ENCODE measurements at regions not wholly inside any gene's neighbourhood (a gene's known extent, or its start where the extent isn't known, plus 50 kb on each side); places are given as distances from the start of the nearest gene placed in this dataset.

- TF ChIP-seq, protein P1, sequence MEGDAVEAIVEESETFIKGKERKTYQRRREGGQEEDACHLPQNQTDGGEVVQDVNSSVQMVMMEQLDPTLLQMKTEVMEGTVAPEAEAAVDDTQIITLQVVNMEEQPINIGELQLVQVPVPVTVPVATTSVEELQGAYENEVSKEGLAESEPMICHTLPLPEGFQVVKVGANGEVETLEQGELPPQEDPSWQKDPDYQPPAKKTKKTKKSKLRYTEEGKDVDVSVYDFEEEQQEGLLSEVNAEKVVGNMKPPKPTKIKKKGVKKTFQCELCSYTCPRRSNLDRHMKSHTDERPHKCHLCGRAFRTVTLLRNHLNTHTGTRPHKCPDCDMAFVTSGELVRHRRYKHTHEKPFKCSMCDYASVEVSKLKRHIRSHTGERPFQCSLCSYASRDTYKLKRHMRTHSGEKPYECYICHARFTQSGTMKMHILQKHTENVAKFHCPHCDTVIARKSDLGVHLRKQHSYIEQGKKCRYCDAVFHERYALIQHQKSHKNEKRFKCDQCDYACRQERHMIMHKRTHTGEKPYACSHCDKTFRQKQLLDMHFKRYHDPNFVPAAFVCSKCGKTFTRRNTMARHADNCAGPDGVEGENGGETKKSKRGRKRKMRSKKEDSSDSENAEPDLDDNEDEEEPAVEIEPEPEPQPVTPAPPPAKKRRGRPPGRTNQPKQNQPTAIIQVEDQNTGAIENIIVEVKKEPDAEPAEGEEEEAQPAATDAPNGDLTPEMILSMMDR (conservative IDR thresholded peaks at IDR 0.05) = no peak
- TF ChIP-seq ZFX (IDR thresholded peaks at IDR 0.05) = no peak
These were observed 556.2 kb downstream of the TRAM1L1 start for GRCh38 chr4:116529129-116529528.

All from C4-2B (cell line).